OCI-LY7 (cell line): ENCODE measurements at regions not wholly inside any gene's neighbourhood (a gene's known extent, or its start where the extent isn't known, plus 50 kb on each side); places are given as distances from the start of the nearest gene placed in this dataset.

Experiments used
- BruUV-seq: library from RNA; stranded (reverse); fragments of 400-500 nt; replicated peaks from 2 replicates; lab custom pipeline; 2021; lab: Mats Ljungman, UMichigan
- CTCF ChIA-PET: fragments of 300-600 bp; sonication (Branson Sonifier 250); formaldehyde crosslinking; loops from one replicate; lab custom pipeline; 2022; ENCODE audit warnings: antibody characterized with exemption; ENCODE audit not compliant: unreplicated experiment; lab: Charles Lee
- POLR2A ChIA-PET: fragments of 300-600 bp; sonication (Branson Sonifier 250); formaldehyde crosslinking; loops from one replicate; lab custom pipeline; 2022; ENCODE audit warnings: antibody characterized with exemption; lab: Charles Lee
- DNase-seq: peaks from one replicate; pipeline ENCODE4 v3.0.0-alpha.2; 2015; ENCODE audit warnings: low spot score
- H2AFZ ChIP-seq: fragments of 200-600 bp; sonication (generic), shearing (Covaris generic); 2 replicates; pipeline ENCODE4 v1.6.1; 2014; ENCODE audit warnings: mild to moderate bottlenecking, antibody characterized with exemption, low read length, moderate library complexity
- H3K27ac ChIP-seq: fragments of 200-600 bp; sonication (generic); 2 replicates; pipeline ENCODE4 v1.5.1; 2014; ENCODE audit warnings: mixed run types, low read depth, mild to moderate bottlenecking, moderate library complexity, low read length, inconsistent platforms; ENCODE audit not compliant: poor library complexity, severe bottlenecking
- H3K36me3 ChIP-seq: fragments of 200-600 bp; sonication (generic); 2 replicates; pipeline ENCODE4 v1.6.1; 2014; ENCODE audit warnings: mild to moderate bottlenecking, antibody characterized with exemption, low read length, moderate library complexity, mixed read lengths; ENCODE audit not compliant: insufficient read depth
- H3K4me1 ChIP-seq: fragments of 200-600 bp; sonication (generic); 2 replicates; pipeline ENCODE4 v1.5.1; 2014; ENCODE audit warnings: mild to moderate bottlenecking, low read length; ENCODE audit not compliant: insufficient read depth, poor library complexity, severe bottlenecking
- H3K4me2 ChIP-seq: fragments of 200-600 bp; sonication (generic); 2 replicates; pipeline ENCODE4 v1.6.1; 2014; ENCODE audit warnings: mild to moderate bottlenecking, low read length
- H3K4me3 ChIP-seq: fragments of 200-600 bp; sonication (generic); 2 replicates; pipeline ENCODE4 v1.5.1; 2014; ENCODE audit warnings: mild to moderate bottlenecking, low read depth, low read length; ENCODE audit not compliant: poor library complexity, severe bottlenecking
- H3K79me2 ChIP-seq: fragments of 200-600 bp; sonication (generic); 2 replicates; pipeline ENCODE4 v1.6.1; 2016; ENCODE audit warnings: low read depth, mild to moderate bottlenecking, low read length, moderate library complexity, mixed read lengths; ENCODE audit not compliant: insufficient read depth
- H3K9me2 ChIP-seq: fragments of 200-600 bp; sonication (generic); 2 replicates; pipeline ENCODE4 v1.6.1; 2016; ENCODE audit warnings: mild to moderate bottlenecking, low read length, mixed read lengths; ENCODE audit not compliant: insufficient read depth
- H3K9me3 ChIP-seq: fragments of 200-600 bp; sonication (generic); 2 replicates; pipeline ENCODE4 v1.6.1; 2014; ENCODE audit warnings: mild to moderate bottlenecking, mixed run types, low read length, mixed read lengths
- H4K20me1 ChIP-seq: fragments of 200-600 bp; sonication (generic); 2 replicates; pipeline ENCODE4 v1.6.1; 2014; ENCODE audit warnings: mild to moderate bottlenecking, antibody characterized with exemption, low read length, moderate library complexity, mixed read lengths; ENCODE audit not compliant: insufficient read depth
- CTCF ChIP-seq: fragments of 200-600 bp; sonication (generic); conservative IDR thresholded peaks from 2 replicates; pipeline ENCODE4 v1.5.1; 2014; ENCODE audit warnings: mild to moderate bottlenecking, antibody characterized with exemption, low read length, moderate library complexity, mixed read lengths
- EZH2phosphoT487 ChIP-seq: fragments of 200-600 bp; sonication (generic); IDR thresholded peaks from 2 replicates; pipeline ENCODE4 v1.6.1; 2018; ENCODE audit warnings: low read depth, borderline replicate concordance, mild to moderate bottlenecking, mixed run types, antibody characterized with exemption, low read length, moderate library complexity, mixed read lengths
- intact Hi-C: fragments of 100-400 bp; cut with micrococcal nuclease; formaldehyde crosslinking; loops from one replicate; pipeline ENCODE4 v1.10.0; 2022; ENCODE audit not compliant: unreplicated experiment

- ChIA-PET POLR2A (no interaction called here), CTCF (no interaction called here)
- no peak overlapping the region for H3K27ac ChIP-seq
- H3K36me3 ChIP-seq, result no peaks in the 10 kb centered on the region
- H2AFZ ChIP-seq, result no peak overlapping the region
- no peaks in the 10 kb centered on the region for H4K20me1 ChIP-seq
- no peaks in the 10 kb centered on the region for H3K4me1 ChIP-seq
- intact Hi-C loops, result no loop called here
- BruUV-seq, result no TSS peak
- no peak for DNase-seq
- H3K9me2 ChIP-seq, result no peaks in the 10 kb centered on the region
- no peak overlapping the region for H3K4me3 ChIP-seq
- TF ChIP-seq EZH2phosphoT487 (no peak), CTCF (no peak)
- H3K79me2 ChIP-seq, result no peaks in the 10 kb centered on the region
- H3K4me2 ChIP-seq, result no peak overlapping the region
- H3K9me3 ChIP-seq, result no peaks in the 10 kb centered on the region
Measured at GRCh38 chr20:48076747-48077146, 291.5 kb upstream of the SULF2 start.

- intact Hi-C loops, result no loop called here
- Histone ChIP-seq H3K4me2 (no peak overlapping the region), H3K4me3 (no peak overlapping the region), H3K27ac (no peak overlapping the region), H3K36me3 (no peaks in the 10 kb centered on the region), H3K79me2 (no peaks in the 10 kb centered on the region), H4K20me1 (no peaks in the 10 kb centered on the region), H2AFZ (no peak overlapping the region), H3K4me1 (no peaks in the 10 kb centered on the region), H3K9me3 (no peaks in the 10 kb centered on the region), H3K9me2 (no peaks in the 10 kb centered on the region)
- TF ChIP-seq CTCF, result no peak
- no peak for TF ChIP-seq EZH2phosphoT487
- no TSS peak for BruUV-seq
- DNase-seq, result no peak
- ChIA-PET CTCF (no interaction called here), POLR2A (no interaction called here)
Measured at GRCh38 chr20:48076247-48076646, 291.0 kb upstream of the SULF2 start.

GRCh38 chr20:48075591-48076174 lies 290.4 kb upstream of the SULF2 start:
- no TSS peak for BruUV-seq
- intact Hi-C loops, result no loop called here
- Histone ChIP-seq H3K9me3 (no peaks in the 10 kb centered on the region), H3K36me3 (no peaks in the 10 kb centered on the region), H2AFZ (no peak overlapping the region), H3K27ac (no peak overlapping the region), H3K9me2 (no peaks in the 10 kb centered on the region), H3K4me1 (no peaks in the 10 kb centered on the region), H3K4me3 (no peak overlapping the region), H4K20me1 (no peaks in the 10 kb centered on the region), H3K4me2 (no peak overlapping the region), H3K79me2 (no peaks in the 10 kb centered on the region)
- TF ChIP-seq EZH2phosphoT487, result no peak
- no peak for TF ChIP-seq CTCF
- ChIA-PET CTCF (no interaction called here), POLR2A (no interaction called here)
- no peak for DNase-seq
